Small intestine (tissue), 7 donors: ENCODE measurements at regions not wholly inside any gene's neighbourhood (a gene's known extent, or its start where the extent isn't known, plus 50 kb on each side); places are given as distances from the start of the nearest gene placed in this dataset.
"Not testable (repeated sequence)": the region's sequence is repeated elsewhere in the genome, so short reads cannot be mapped to it uniquely, and the experiment has no call there.

Experiments used
- DNase-seq, 2 donors: peaks; one replicate each; pipeline versions ENCODE4 v3.0.0 to v3.0.0-alpha.2; 2013
- FAIRE-seq: peaks from 2 replicates; lab custom pipeline; 2012; peaks lifted over from hg19 to GRCh38; lab: Jason Lieb, UNC
- H3K27ac ChIP-seq, 3 donors: one replicate each; pipeline ENCODE4 v1.5.1; 2013; ENCODE audit warnings: low read length in 2 of 3, mild to moderate bottlenecking in 2 of 3, control low read depth in 1 of 3, inconsistent platforms in 1 of 3, low read depth in 1 of 3, moderate library complexity in 1 of 3
- H3K27me3 ChIP-seq, 3 donors: one replicate each; pipeline ENCODE4 v1.6.1; 2013; ENCODE audit warnings: low read length in 3 of 3, inconsistent platforms in 1 of 3; ENCODE audit not compliant: control insufficient read depth in 3 of 3, insufficient read depth in 3 of 3
- H3K36me3 ChIP-seq, 3 donors: one replicate each; pipeline ENCODE4 v1.6.1; 2013; ENCODE audit warnings: low read length in 3 of 3, inconsistent platforms in 1 of 3, low read depth in 1 of 3, mild to moderate bottlenecking in 1 of 3, moderate library complexity in 1 of 3; ENCODE audit not compliant: control insufficient read depth in 3 of 3, insufficient read depth in 2 of 3
- H3K4me1 ChIP-seq, 3 donors: one replicate each; pipeline ENCODE4 v1.6.1; 2013; ENCODE audit warnings: low read length in 2 of 3, inconsistent platforms in 1 of 3, low read depth in 1 of 3, mild to moderate bottlenecking in 1 of 3, moderate library complexity in 1 of 3; ENCODE audit not compliant: control insufficient read depth in 3 of 3, insufficient read depth in 2 of 3
- H3K4me3 ChIP-seq, 3 donors: one replicate each; pipeline ENCODE4 v1.5.1; 2013; ENCODE audit warnings: low read length in 3 of 3, control low read depth in 1 of 3, inconsistent platforms in 1 of 3, low read depth in 1 of 3, mild to moderate bottlenecking in 1 of 3, moderate library complexity in 1 of 3
- H3K9me3 ChIP-seq, 2 donors: one replicate each; pipeline ENCODE4 v1.6.1; 2013; ENCODE audit warnings: low read depth in 1 of 2, low read length in 1 of 2; ENCODE audit not compliant: control insufficient read depth in 2 of 2, insufficient read depth in 1 of 2
- WGBS, 3 donors: extraction: QIAGEN DNeasy Blood & Tissue Kit; methylation state at CpG; one replicate each; pipeline ENCODE4 v1.1.7; 2013; 5-methylcytosine and 5-hydroxymethylcytosine counted together
- donor health status: healthy with polysubstance abuse.
- donor health status: control.
- donor health status: control.
- donor health status: Bipolar disorder and iron deficiency.
- donor health status: healthy.

DNA sequence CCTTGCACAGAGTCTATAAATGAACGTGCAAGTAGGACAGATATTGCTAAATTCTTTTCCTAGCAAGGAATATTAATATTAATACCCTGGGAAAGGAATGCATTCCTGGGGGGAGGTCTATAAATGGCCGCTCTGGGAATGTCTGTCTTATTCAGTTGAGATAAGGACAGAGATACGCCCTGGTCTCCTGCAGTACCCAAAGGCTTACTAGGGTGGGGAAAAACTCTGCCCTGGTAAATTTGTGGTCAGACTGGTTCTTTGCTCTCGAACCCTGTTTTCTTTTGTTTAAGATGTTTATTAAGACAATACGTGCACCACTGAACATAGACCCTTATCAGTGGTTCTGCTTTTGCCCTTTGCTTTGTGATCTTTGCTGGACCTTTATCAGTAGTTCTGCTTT is 122.0 kb downstream of the ART5 start:
- Histone ChIP-seq H3K36me3 (peaks cover 0 to 37% (median 0%) of the 10 kb centered on the region in 3 donors), H3K9me3 (peaks cover 0 to 47% of the 10 kb centered on the region in 2 donors), H3K27ac (peak overlapping the region in 1 of 3 donors; percentile 38)
- peak; percentile 13 to 37 for DNase-seq
- not testable (repeated sequence) for H3K27me3 ChIP-seq, H3K4me3 ChIP-seq, FAIRE-seq, H3K4me1 ChIP-seq
- WGBS, 3 donors, result 25 to 63% (median 27%) methylated on average over 5 of the region's 5 CpGs

DNA sequence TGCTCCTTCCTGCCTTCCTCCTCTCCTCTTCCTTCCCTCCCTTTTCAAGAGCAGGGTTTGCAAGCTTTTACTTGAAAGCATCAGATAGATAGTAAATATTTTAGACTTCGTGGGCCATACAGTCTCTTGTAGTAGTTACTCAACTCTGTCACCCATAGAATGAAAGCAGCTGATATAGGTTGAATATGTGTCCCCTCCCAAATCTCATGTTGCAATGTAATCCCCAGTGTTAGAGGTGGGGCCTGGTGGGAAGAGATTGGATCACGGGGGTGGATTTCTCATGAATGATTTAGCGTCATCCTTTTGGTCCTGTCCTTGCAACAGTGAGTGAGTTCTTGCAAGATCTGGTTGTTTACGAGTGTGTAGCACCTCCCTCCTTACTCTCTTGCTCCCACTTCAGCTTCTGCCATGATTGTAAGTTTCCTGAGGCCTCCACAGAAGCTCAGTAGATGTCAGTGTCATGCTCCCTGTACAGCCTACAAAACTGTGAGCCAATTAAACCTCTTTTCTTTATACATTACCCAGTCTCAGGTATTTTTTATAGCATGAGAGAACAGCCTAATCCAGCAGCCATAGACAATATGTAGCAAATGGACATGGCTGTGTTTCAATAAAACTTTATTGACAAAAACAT is 124.7 kb downstream of the ART5 start:
- peak overlapping the region in 1 of 3 donors; percentile 84 for H3K27ac ChIP-seq
- peaks cover 0 to 24% (median 0%) of the 10 kb centered on the region in 3 donors for H3K36me3 ChIP-seq
- H3K9me3 ChIP-seq, result peaks cover 0 to 30% of the 10 kb centered on the region in 2 donors
- H3K27me3 ChIP-seq, H3K4me1 ChIP-seq, FAIRE-seq, H3K4me3 ChIP-seq: not testable (repeated sequence)
- DNase-seq, result peak in 1 of 2 donors; percentile 38
- 80 to 91% (median 83%) methylated on average over 4 of the region's 4 CpGs for WGBS, 3 donors

DNA sequence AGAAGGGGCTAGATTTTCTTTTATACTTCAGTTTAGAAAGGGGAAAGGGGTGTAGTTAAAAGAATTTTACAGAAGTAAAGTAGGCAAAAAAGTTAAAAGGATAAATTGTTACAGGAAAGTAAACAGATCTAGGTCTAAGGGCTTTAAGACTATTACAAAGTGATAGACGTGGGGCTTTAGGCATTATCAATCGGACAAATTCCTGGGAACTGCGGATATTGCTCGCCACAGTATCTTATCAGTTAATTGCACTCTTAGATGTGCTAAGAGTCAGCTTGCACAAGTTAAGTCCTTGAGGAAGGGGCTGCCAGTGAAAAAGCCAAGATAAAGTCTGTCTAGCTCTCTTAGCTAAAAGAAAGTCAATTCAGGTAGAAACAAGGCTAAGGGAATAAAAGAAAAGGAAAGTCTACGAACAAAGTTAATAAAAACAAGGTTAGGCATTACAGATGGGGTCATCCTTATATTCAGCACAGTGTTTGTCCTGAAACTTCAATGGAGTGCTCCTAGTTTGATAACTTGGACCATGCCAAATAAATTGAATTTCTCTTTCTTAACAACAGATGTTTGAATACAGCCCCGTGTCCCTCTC is 125.4 kb downstream of the ART5 start:
- not testable (repeated sequence) for H3K4me1 ChIP-seq, H3K27me3 ChIP-seq, FAIRE-seq, DNase-seq
- Histone ChIP-seq H3K36me3 (peaks cover 0 to 24% (median 0%) of the 10 kb centered on the region in 3 donors), H3K4me3 (peak overlapping the region in 1 of 3 donors; percentile 47), H3K9me3 (peaks cover 0 to 30% of the 10 kb centered on the region in 2 donors), H3K27ac (peak overlapping the region in 1 of 3 donors; percentile 84)
- 24 to 49% (median 31%) methylated on average over 6 of the region's 6 CpGs for WGBS, 3 donors

DNA sequence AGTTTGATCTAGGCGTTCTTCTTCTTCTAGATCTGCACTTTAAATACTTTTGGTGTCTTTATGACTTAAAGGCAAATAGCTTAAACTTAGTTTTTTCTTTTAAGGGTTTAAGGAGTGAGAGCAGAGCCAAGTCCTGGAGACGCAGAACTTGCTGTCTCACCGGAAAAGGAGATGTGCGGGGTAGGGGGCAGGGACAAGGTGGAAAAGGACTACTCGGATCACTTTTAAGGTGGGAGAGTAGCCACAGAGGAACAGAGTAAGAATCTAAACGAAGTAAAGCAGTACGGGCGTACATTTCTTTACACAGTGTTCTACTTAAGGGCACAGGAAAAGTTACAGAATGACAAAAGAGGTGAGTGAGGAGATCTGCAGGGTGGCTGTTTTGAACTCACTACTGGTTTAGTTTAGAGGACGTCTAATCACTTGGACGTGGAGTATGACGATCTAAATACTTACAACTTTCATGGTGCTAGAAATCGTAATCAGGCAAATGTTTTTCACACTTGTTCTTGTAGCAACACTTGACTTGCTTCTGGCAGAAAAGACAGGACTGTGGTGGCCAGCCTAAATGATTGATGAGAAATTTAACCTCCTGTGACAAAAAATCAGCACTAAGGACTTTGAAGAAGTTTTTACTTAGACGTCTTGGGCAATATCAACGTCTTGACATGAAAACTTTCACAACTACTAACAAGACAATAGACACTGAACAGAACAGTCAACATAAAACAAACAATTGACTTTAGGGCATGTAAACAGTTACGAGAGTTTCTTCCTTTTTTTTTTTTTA is 127.0 kb downstream of the ART5 start:
- H3K9me3 ChIP-seq, result peaks cover 0 to 20% of the 10 kb centered on the region in 2 donors
- H3K4me1 ChIP-seq, H3K27me3 ChIP-seq, FAIRE-seq: not testable (repeated sequence)
- peak overlapping the region in 2 of 3 donors; percentile 4 to 84 for H3K27ac ChIP-seq
- 54 to 79% (median 76%) methylated on average over 15 of the region's 15 CpGs for WGBS, 3 donors
- peak overlapping the region in 2 of 3 donors; percentile 26 to 47 for H3K4me3 ChIP-seq
- DNase-seq, result peak in 1 of 2 donors; percentile 6
- H3K36me3 ChIP-seq, result peaks cover 0 to 19% (median 0%) of the 10 kb centered on the region in 3 donors

DNA sequence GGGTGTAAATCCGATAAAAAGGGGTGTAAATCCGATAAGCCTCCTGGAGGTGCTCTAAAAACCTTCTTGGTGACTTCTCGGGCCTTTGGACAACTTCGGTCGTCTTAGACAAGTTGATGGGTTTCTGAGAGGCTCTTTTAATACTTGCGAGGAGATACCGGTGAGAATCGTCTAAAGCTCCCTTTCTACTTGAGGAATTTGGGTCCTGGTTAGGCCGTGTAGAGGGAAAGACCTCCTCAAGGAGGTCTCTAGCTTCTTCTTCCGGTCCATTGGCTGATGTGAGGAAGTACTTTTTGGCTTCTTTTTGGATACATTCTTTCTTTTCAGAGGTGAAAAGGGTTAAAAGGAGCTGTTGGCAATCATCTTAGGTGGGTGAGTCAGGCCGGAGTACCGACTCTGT is 128.5 kb downstream of the ART5 start:
- H3K9me3 ChIP-seq, FAIRE-seq, H3K4me1 ChIP-seq, H3K27me3 ChIP-seq, H3K36me3 ChIP-seq: not testable (repeated sequence)
- peak overlapping the region; percentile 4 to 84 (median 49) for H3K27ac ChIP-seq
- H3K4me3 ChIP-seq, result peak overlapping the region in 2 of 3 donors; percentile 47 to 49
- 28 to 51% (median 44%) methylated on average over 10 of the region's 12 CpGs for WGBS, 3 donors
- peak in 1 of 2 donors; percentile 47 for DNase-seq

DNA sequence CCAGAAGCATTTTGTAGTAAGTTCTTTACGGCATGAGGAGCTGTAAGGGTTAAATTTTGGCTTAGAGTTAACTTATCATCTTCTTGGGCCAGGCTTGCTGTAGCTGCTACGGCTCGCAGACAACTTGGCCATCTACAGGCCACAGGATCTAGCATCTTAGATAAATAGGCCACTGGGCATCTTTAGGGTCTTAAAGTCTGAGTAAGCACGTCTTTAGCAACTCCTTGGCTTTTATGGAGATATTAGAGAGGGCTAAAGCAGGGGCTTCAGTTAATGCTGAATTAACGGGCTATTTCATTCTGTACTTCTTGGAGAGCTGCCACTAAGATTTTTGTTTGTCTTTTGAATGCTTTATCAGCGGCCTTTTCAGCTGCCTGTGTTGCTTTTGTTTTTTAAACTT is 129.0 kb downstream of the ART5 start:
- not testable (repeated sequence) for FAIRE-seq, H3K4me1 ChIP-seq, H3K36me3 ChIP-seq, H3K27me3 ChIP-seq, H3K9me3 ChIP-seq
- 7 to 29% (median 21%) methylated on average over 6 of the region's 6 CpGs for WGBS, 3 donors
- Histone ChIP-seq H3K27ac (peak overlapping the region; percentile 51 to 84 (median 75)), H3K4me3 (peak overlapping the region in 2 of 3 donors; percentile 47 to 49)
- peak in 1 of 2 donors; percentile 26 for DNase-seq

DNA sequence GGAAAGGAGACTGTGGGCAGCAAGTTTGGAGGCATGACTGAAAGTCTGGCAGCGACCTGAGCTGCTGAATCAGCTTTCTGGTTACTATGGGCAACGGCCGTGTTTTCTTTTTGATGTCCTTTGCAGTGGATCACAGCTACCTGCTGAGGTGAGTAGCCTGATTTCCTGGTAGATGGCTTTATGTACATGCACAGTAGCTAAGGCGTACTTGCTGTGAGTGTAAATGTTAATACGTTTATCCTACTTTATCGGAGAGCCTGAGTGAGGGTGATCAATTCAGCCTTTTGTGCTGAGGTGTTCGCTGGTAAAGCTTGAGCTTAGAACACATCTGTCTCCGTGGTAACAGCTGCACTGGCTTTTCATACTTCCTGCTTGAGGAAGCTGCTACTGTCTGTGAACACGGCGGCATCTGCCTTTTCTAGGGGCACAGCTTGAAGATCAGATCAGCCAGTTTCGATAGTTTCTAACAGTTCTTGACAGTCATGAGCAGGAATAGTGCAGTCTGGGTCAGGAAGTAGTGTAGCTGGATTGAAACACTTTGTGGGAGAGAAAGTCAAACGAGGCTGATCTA is 129.6 kb downstream of the ART5 start:
- H3K27ac ChIP-seq, result peak overlapping the region; percentile 60 to 84 (median 75)
- FAIRE-seq, H3K4me1 ChIP-seq, H3K36me3 ChIP-seq, H3K9me3 ChIP-seq, H3K27me3 ChIP-seq: not testable (repeated sequence)
- peak overlapping the region in 2 of 3 donors; percentile 47 to 49 for H3K4me3 ChIP-seq
- DNase-seq, result peak; percentile 64 to 68
- WGBS, 3 donors, result 5 to 20% (median 14%) methylated on average over 12 of the region's 12 CpGs
